HEK293T (cell line): ENCODE measurements at regions not wholly inside any gene's neighbourhood (a gene's known extent, or its start where the extent isn't known, plus 50 kb on each side); places are given as distances from the start of the nearest gene placed in this dataset.

Experiments used
- CTCF ChIA-PET: fragments of 350-600 bp; formaldehyde crosslinking; extraction: SDS; loops from one replicate; lab custom pipeline; 2021; ENCODE audit warnings: antibody characterized with exemption, inconsistent platforms; lab: Yijun Ruan, JAX
- POLR2A ChIA-PET: fragments of 350-600 bp; formaldehyde crosslinking; extraction: SDS; loops from one replicate; lab custom pipeline; 2020; ENCODE audit warnings: antibody characterized with exemption, inconsistent platforms; lab: Yijun Ruan, JAX
- DNase-seq: peaks from one replicate; pipeline ENCODE4 v3.0.0; 2012; ENCODE audit warnings: mixed read lengths; ENCODE audit errors: extremely low spot score
- ARNT ChIP-seq: fragments of 450-650 bp; IDR thresholded peaks from 2 replicates; pipeline ENCODE4 v1.6.1; 2017; ENCODE audit warnings: mild to moderate bottlenecking
- BHLHE40 ChIP-seq: fragments of 450-650 bp; IDR thresholded peaks from 2 replicates; pipeline ENCODE4 v1.6.1; 2016; ENCODE audit warnings: mild to moderate bottlenecking, moderate library complexity, borderline replicate concordance
- CTBP1 ChIP-seq: fragments of 450-650 bp; IDR thresholded peaks from 2 replicates; pipeline ENCODE4 v1.6.1; 2016; ENCODE audit warnings: borderline replicate concordance
- ELF4 ChIP-seq: fragments of 450-650 bp; IDR thresholded peaks from 2 replicates; pipeline ENCODE4 v1.6.1; 2017; ENCODE audit warnings: antibody characterized with exemption
- FOXA1 ChIP-seq: fragments of 450-650 bp; IDR thresholded peaks from 2 replicates; pipeline ENCODE4 v1.6.1; 2016; ENCODE audit warnings: mild to moderate bottlenecking
- FOXK2 ChIP-seq: fragments of 450-650 bp; IDR thresholded peaks from 2 replicates; pipeline ENCODE4 v1.6.1; 2016; ENCODE audit warnings: mild to moderate bottlenecking
- FOXM1 ChIP-seq: fragments of 450-650 bp; IDR thresholded peaks from 2 replicates; pipeline ENCODE4 v1.6.1; 2017; ENCODE audit warnings: mild to moderate bottlenecking, borderline replicate concordance
- HDGF ChIP-seq: fragments of 450-650 bp; IDR thresholded peaks from 2 replicates; pipeline ENCODE4 v1.6.1; 2017; ENCODE audit warnings: antibody characterized with exemption, borderline replicate concordance
- L3MBTL2 ChIP-seq: fragments of 450-650 bp; conservative IDR thresholded peaks from 2 replicates; pipeline ENCODE4 v1.6.1; 2016; ENCODE audit warnings: mild to moderate bottlenecking
- LEF1 ChIP-seq: fragments of 450-650 bp; IDR thresholded peaks from 2 replicates; pipeline ENCODE4 v1.6.1; 2017; ENCODE audit warnings: mild to moderate bottlenecking, borderline replicate concordance
- NFRKB ChIP-seq: fragments of 450-650 bp; IDR thresholded peaks from 2 replicates; pipeline ENCODE4 v1.6.1; 2016; ENCODE audit warnings: mild to moderate bottlenecking, moderate library complexity
- SP1 ChIP-seq: fragments of 450-650 bp; IDR thresholded peaks from 2 replicates; pipeline ENCODE4 v1.6.1; 2017
- SUZ12 ChIP-seq: fragments of 450-650 bp; IDR thresholded peaks from 2 replicates; pipeline ENCODE4 v1.6.1; 2016; ENCODE audit warnings: mild to moderate bottlenecking
- TARDBP ChIP-seq: fragments of 450-650 bp; IDR thresholded peaks from 2 replicates; pipeline ENCODE4 v1.6.1; 2016
- ZNF384 ChIP-seq: fragments of 450-650 bp; IDR thresholded peaks from 2 replicates; pipeline ENCODE4 v1.6.1; 2016
- TF ChIP-seq, protein P1 (sequence below): fragments of 450-650 bp; IDR thresholded peaks from 2 replicates; pipeline ENCODE4 v1.6.1; 2016

DNA sequence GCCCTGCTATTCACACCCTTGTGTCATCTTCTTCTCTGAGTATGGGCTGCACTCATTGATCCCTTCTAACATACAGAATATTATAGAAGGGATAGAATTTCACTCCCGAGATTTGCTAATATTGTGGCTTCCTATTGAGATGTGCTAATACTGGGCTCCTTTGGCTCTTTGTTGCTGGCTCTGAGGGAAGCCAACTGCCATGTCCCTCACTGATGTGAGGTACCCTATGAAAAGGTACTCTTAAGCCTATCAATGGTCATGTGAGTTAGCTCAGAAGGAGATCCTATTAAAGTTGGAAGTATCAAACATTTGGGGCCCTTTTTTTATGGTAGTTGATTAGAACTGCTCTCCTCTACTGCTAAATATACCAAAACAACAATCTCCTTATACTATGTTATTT lies 665.2 kb upstream of the ZWINT start:
- ChIA-PET POLR2A (no interaction called here), CTCF (no interaction called here)
- no peak for DNase-seq
- TF ChIP-seq ZNF384, result no peak
- TF ChIP-seq L3MBTL2, result no peak
- TF ChIP-seq, protein P1, sequence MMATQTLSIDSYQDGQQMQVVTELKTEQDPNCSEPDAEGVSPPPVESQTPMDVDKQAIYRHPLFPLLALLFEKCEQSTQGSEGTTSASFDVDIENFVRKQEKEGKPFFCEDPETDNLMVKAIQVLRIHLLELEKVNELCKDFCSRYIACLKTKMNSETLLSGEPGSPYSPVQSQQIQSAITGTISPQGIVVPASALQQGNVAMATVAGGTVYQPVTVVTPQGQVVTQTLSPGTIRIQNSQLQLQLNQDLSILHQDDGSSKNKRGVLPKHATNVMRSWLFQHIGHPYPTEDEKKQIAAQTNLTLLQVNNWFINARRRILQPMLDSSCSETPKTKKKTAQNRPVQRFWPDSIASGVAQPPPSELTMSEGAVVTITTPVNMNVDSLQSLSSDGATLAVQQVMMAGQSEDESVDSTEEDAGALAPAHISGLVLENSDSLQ, result no peak
- TF ChIP-seq FOXA1, result no peak
- TF ChIP-seq CTBP1, result no peak
- no peak for TF ChIP-seq BHLHE40
- TF ChIP-seq SUZ12, result no peak
- TF ChIP-seq ARNT, result no peak
- no peak for TF ChIP-seq LEF1
- TF ChIP-seq TARDBP, result no peak
- TF ChIP-seq ELF4, result no peak
- no peak for TF ChIP-seq SP1

DNA sequence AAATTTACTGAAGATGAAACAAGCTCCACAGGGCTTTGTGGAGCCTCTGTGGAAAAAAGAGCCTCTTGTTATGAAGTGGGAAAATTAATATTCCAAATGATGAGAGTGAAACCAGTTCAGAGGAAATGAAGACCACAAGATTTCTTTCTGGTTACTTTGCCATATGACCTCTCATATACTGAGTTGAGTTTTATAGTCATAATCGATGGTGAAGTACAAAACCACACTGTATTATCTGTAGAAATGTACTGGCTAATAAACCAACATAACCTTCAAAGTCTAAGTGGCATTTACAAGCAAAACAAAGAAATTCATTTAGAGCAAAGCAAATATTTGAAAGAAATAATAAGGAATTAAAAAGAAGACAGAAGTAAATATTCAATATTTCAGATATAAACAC lies 662.6 kb upstream of the ZWINT start:
- POLR2A ChIA-PET, result no interaction called here
- no peak for DNase-seq
- TF ChIP-seq CTBP1, result no peak
- no peak for TF ChIP-seq FOXM1
- TF ChIP-seq ARNT, result no peak
- TF ChIP-seq FOXK2, result no peak
- no peak for TF ChIP-seq NFRKB
- TF ChIP-seq SUZ12, result no peak
- no peak for TF ChIP-seq LEF1
- no peak for TF ChIP-seq TARDBP
- no peak for TF ChIP-seq BHLHE40
- no peak for TF ChIP-seq L3MBTL2
- TF ChIP-seq SP1, result no peak
- TF ChIP-seq ZNF384, result no peak
- TF ChIP-seq FOXA1, result no peak
- TF ChIP-seq ELF4, result no peak
- TF ChIP-seq, protein P1, result no peak
- CTCF ChIA-PET, result no interaction called here

DNA sequence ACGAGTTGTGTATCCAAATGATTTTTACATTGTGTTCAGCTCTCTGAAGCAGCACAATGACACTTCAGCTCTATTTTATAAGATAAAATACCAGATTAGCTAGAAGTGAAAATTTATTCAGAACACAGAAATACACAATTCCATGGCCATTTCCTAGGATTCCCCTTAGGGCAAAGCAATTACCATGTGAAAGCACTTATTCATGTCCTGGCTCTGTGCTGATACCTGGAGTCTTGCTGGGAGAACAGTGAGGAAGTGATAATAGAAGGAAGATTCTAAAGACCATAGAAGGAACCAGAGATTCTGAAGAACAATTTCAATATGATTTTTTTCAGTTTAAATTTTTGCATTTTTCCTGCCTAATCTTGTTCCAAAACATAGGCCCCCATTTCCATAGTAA lies 657.4 kb upstream of the ZWINT start:
- POLR2A ChIA-PET, result no interaction called here
- CTCF ChIA-PET, result no interaction called here
- DNase-seq, result no peak
- TF ChIP-seq ELF4 (no peak), FOXA1 (no peak), TARDBP (no peak)
- TF ChIP-seq, protein P1, result no peak

DNA sequence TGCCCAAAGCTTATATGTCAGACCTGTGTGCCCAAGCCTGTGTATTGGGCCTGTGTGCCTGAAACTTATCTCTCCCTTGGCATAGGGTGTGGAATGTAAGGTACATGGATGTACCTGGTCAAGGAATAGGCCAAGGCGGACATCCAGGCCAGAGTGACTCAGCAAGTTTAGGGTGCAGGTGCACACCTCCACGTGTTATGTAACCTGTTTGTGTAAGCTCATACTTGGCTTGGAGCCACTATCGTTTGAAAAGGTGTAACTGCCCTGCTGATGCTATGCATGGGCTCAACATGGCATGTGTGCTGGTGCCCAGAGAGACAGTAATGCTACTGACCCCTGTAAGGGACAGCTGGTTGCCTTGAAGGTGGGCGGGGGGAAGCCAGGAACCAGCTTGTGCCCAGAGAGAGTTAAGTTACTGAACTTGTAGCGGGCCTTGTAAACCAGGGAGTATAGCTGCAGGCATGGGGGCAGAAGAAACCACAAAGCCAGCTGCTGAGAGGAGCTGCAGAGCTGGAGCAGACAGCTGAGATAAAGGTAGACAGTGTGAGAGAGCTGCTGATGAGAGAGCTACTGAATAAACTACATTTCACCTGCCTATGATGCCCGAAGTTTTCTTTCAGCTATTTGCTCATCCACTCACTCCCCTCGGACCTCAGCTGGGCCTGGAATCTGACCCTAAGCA lies 656.4 kb upstream of the ZWINT start:
- DNase-seq, result no peak
- ChIA-PET POLR2A (no interaction called here), CTCF (no interaction called here)
- TF ChIP-seq ARNT (no peak), TARDBP (no peak), FOXM1 (no peak), SP1 (no peak), CTBP1 (no peak), ELF4 (no peak), LEF1 (no peak), NFRKB (no peak), BHLHE40 (no peak)
- TF ChIP-seq, protein P1, result no peak

DNA sequence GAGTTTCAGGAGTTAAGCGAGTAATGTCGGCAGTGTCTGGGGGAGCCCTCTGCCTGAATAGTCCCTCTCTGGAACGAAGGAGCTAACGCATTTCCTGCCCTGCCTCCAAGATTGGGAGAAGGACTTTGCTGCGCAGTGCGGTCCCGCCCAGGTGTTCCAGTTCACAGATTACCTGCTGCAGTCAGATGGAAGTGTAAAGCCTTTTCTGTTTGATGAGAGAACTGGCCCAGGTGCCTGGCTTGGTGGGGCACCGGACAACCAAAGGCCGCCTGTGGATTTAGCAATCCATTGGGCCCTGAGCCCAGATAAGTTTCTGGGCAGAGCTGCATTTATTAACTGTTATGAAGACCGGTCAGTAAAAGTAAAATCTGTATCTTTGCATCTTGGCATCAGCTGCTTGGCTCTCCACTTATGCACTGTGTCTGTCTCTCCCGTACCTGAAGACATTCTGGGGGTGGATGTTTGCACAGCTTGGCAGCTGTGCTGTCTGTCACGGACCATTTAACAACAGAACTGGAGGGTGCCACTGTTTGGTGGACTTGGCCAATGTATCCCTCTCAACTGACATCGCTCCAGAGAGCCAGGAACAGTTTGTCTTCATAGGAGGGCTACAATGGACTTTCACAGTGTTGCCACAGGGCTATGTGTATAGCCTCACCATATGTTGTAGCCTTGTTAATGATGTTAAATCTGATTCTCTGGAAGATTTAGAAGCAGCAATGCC lies 654.7 kb upstream of the ZWINT start:
- no peak for TF ChIP-seq SUZ12
- no peak for TF ChIP-seq SP1
- no peak for TF ChIP-seq ARNT
- TF ChIP-seq FOXM1, result no peak
- no peak for TF ChIP-seq LEF1
- TF ChIP-seq, protein P1, result no peak
- no peak for TF ChIP-seq NFRKB
- no peak for TF ChIP-seq BHLHE40
- no peak for TF ChIP-seq ZNF384
- TF ChIP-seq L3MBTL2, result no peak
- TF ChIP-seq FOXK2, result no peak
- TF ChIP-seq TARDBP, result no peak
- TF ChIP-seq CTBP1, result no peak
- TF ChIP-seq FOXA1, result no peak
- no peak for TF ChIP-seq ELF4
- no peak for TF ChIP-seq HDGF
- no peak for DNase-seq
- ChIA-PET POLR2A (no interaction called here), CTCF (interaction anchor here (0.6 kb wide), 1 partner anchor 581 kb away, joined by 4 read pairs; no protein-coding TSS in a partner anchor)
